ENCODE measurements at regions not wholly inside any gene's neighbourhood (a gene's known extent, or its start where the extent isn't known, plus 50 kb on each side); places are given as distances from the start of the nearest gene placed in this dataset.
A peak's percentile ranks its signal among the peaks of the same experiment; 100 is the strongest.
"Not testable (repeated sequence)": the region's sequence is repeated elsewhere in the genome, so short reads cannot be mapped to it uniquely, and the experiment has no call there.

DNA sequence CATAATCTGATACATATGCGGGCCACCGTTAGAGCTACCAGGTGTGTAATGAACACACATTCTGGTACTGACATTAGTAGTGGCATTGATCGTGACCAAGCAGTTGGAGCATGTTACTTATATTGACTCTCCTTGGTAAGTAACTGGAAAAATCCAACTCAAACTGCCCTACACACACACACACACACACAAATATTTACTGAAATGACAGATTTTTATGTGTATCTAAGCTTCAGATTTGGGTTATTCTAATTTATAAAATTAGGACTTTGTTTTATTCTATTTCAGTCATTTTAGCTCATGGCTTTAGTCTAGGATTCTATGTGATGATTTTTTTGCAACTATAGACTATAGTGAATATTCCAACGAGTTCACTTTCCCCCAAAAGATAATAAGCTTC is 1280.2 kb upstream of the ACO1 start:
- no peak for DNase-seq

DNA sequence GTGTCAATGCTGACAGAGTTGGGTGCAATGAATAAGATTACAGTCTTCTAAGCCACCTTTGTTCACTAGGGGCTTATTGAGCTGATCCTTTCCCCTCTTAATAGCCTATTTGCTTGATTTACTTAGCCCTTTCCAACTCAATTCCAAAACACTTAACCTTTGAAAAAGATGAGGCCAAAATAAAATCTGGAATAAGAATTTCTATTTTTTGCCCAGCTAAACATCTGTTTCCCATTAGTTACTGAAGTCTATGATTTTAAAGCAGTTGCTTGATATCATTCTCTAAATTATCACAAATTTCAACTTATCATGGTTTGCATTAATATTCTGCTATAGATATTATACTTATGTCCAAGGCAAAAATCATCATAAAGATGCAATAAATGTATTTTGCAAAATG is 1272.0 kb upstream of the ACO1 start:
- DNase-seq: no peak

- no peak for DNase-seq
Measured at GRCh38 chr9:31114346-31114745, 1270.1 kb upstream of the ACO1 start.

DNA sequence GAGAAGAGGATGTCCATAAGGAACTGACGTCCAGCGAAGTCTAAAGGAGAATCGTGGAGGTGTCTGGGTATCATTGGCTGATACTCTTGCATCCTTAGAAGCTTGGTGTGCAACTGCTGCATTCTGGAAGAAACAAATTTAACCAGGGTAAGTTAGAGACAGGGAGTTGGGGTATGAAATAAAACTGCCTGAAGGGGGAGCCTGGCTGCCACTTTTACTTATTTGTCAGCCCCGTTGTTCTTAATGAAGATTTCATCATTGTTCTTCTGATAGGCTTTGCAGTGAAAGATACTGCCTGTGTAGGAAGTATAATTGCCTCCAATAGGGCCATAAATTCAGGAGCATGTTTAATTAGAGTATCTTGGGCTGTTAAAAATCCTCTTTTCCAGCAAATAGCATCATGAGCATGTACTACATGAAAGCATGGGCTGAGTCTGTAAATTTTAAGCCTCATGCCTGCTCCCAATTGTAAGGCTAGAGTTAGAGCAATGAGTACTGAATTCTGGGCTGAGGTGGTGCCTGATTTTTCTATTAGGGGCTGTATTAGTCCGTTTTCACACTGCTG is 1264.5 kb upstream of the ACO1 start:
- DNase-seq: peak; percentile 44

- no peak for DNase-seq
Measured at GRCh38 chr9:31124389-31124788, 1260.1 kb upstream of the ACO1 start.

GRCh38 chr9:31135567-31135966 is 1248.9 kb upstream of the ACO1 start:
- DNase-seq: no peak

DNA sequence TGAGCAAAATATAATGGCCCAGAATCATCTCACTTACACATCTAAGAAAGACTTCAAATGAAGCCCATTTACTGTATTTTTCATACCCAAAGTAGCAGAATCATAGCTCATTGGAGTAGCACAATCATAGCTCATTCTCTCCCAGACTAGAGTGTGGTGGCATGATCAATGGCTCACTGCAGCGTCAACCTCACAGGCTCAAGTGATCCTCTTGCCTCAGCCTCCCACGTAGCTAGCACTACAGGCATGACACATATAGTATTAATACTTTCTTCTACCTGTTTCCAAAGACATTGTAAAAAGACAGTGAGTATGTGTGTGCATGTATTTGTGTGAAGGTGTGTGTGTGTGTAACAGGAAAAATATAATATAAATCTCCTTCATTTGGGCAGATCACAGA is 1247.9 kb upstream of the ACO1 start:
- DNase-seq: no peak

- DNase-seq: no peak
Measured at GRCh38 chr9:31137176-31138160, 1247.0 kb upstream of the ACO1 start.

GRCh38 chr9:31140316-31140715 is 1244.1 kb upstream of the ACO1 start:
- peak; percentile 32 for DNase-seq

DNA sequence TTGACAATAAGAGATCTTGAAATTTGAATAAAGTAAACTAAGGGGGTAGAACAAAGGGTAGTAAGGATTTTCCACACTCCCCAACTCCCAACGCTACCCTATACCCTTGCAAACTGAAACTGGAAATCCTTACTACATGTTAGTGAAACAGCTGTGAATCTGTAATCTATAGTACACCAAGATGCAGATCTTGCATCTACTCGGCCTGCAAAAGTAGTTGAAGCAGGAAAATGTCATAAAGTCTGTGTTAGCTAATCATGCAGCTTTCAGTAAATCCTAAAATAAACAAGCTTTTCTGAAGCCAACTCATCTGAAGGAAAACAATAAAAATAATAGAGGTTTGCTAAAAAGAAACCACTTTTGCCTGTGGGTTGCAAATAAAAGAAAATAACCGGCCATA is 1242.0 kb upstream of the ACO1 start:
- no peak for DNase-seq

- no peak for DNase-seq
Measured at GRCh38 chr9:31144614-31145013, 1239.8 kb upstream of the ACO1 start.

- DNase-seq: no peak
Measured at GRCh38 chr9:31146485-31147166, 1237.8 kb upstream of the ACO1 start.

DNA sequence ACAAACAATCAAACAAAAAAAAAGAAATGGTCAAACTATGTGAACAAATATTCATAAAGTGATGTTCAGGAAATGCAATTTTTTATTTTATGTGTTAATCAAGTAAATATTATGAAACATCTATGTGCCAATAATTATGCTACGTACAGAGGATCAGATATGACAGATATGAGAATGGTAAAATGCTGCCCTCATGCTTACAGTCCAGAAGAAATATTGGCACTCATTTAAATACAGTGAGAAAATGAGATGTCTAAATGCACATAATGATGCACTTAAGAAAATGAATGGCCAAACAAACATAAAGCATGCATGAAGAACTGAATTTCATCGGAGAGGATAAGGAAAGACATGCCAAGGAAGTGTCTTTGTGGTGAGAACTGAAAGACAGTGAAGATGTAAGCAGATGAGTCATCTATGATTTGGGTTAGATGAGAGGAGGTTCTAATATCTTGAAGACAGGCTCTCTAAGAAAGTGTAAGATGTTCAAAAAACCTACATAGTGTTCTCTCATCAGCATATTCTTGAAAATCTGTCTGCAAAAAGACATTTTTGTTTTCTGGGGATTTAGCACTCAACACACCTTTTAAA is 1231.1 kb upstream of the ACO1 start:
- peak; percentile 6 for DNase-seq

DNA sequence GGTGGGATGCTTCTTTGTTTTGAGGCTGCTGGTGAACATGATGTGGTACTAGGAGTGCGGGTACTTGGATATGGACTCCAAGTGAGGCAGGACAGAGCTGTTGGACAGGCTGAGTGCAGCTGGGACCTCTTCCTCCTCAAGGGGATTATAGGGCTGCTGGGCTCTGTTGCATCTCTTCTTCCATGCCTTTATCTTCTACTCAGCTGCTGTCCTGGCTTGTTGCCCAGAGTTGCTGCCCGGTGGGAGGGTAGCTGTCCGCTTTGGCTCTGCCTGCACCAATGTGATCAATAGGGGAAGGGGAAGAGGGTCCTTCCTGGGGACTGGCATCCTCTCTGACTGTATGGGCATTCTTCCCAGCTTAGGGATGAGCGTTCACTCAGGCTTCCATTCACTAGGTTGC is 1217.9 kb upstream of the ACO1 start:
- no peak for DNase-seq

GRCh38 chr9:31168161-31168560 is 1216.3 kb upstream of the ACO1 start:
- DNase-seq: no peak

GRCh38 chr9:31174681-31175080 is 1209.8 kb upstream of the ACO1 start:
- DNase-seq: no peak

DNA sequence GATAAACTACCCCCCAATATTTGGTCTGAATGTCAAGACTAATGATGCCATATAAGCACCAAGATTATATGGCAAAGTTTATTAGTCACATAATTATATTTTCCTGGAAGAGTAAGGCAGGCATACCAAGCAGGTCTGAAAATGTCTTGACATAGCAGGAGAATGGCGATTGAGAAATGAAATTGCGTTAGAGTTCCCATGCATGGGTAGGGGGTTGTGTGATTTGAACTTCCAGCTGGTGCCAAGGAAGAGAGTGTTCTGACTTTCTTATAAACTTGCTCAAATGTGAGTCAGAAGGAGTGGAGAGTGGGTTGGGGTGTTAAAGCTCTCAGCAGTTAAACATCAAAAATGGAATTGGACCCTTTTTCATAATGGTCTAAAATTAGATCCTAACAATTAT is 1200.6 kb upstream of the ACO1 start:
- no peak for DNase-seq

GRCh38 chr9:31185831-31186230 is 1198.6 kb upstream of the ACO1 start:
- DNase-seq: peak; percentile 1

- DNase-seq: no peak
Measured at GRCh38 chr9:31188496-31188895, 1195.9 kb upstream of the ACO1 start.

DNA sequence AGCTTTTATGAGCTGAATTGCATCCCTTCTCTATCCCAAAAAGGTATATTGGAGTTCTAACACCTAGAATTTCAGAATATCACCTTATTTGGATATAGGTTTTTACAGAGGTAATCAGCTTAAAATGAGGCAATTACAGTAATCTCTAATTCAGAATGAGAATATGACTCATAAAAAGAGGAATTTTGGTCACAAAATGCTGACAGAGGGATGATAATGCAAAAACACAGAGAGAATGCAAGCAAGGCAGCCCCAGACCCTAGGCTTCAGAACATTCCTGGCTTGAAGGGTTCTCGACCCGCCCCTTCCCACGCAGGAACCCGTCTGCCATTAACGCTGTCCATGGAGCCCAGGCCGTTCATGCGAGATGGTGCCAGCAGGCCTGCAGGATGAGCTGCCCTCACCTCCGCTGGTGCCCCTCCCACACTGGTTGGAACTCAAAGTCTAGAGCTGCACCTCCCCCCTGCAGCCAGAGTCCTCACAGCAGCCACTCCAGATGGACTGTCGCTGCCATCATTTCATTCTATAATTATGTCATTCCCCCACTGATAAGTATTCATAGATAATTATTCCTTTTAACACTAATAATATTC is 1173.4 kb upstream of the ACO1 start:
- peak; percentile 59 for DNase-seq

DNA sequence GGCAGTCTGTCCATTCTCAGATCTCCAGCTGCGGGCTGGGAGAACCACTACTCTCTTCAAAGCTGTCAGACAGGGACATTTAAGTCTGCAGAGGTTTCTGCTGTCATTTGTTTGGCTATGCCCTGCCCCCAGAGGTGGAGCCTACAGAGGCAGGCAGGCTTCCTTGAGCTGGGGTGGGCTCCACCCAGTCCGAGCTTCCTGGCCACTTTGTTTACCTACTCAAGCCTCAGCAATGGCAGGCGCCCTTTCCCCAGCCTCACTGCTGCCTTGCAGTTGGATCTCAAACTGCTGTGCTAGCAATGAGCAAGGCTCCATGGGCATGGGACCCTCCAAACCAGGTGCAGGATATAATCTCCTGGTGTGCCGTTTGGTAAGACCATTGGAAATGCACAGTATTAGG is 1154.5 kb upstream of the ACO1 start:
- not testable (repeated sequence) for DNase-seq

GRCh38 chr9:31232485-31232884 is 1152.0 kb upstream of the ACO1 start:
- DNase-seq: no peak

- DNase-seq: peak; percentile 29
Measured at GRCh38 chr9:31236344-31236743, 1148.1 kb upstream of the ACO1 start.
